ENCODE measurements at regions not wholly inside any gene's neighbourhood (a gene's known extent, or its start where the extent isn't known, plus 50 kb on each side); places are given as distances from the start of the nearest gene placed in this dataset.

DNA sequence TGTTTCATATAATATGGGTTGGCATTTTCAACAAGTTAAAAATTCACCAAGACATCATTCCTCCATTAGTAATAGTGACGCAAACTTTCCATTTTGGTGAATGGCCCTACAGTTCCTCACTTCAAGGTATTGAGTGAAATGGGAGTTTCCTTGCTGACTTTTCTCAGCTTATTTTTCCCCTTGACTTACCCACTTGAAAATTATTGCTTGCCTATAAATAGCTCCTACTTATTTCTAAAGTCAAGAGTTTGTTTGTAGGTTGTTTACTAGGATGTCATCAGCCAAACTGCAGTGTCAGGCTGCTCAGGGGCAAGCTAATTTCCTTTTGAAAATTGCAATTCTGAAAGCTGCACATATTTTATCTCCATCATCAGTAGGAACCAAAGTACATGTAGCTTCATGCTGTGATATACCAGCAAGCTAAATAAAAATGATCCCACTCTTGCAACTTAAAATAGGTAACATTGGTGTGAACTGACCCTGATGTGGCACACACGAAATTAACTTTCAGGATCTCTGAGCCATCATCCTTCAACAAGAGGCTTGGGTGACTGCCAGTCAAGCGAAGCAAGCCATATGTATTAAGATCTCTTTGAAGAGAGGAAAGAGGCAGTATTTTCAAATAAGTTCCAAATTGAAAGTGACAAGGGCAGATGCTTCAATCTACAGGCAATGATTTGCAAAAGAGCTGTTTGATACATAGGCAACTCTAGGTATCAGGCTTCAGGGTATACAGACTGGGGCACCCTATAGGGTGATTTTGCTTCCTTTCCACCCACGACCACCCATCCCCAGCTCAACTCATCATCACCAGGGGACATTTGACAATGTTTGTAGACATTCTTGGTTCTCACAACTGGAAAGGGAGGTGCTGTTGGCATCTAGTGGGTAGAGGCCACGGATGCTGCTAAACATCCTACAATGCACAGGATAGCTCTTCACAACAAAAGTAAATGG, 66.8 kb upstream of the RASGRP1 start:
- Histone ChIP-seq H4K20me1 (ENCODE audit: insufficient read depth, low read length) (no peaks in the 10 kb centered on the region), H3K79me2 (ENCODE audit: insufficient read depth, low read depth, low read length) (no peaks in the 10 kb centered on the region), H2AFZ (ENCODE audit: low read length) (peak overlapping the region; percentile 8; the same call in 1 of the 2 replicates), H3K4me3 (ENCODE audit: low read depth, low read length, poor library complexity, severe bottlenecking) (no peak overlapping the region), H3K9me3 (ENCODE audit: low read length) (no peaks in the 10 kb centered on the region), H3K4me1 (ENCODE audit: insufficient read depth, low read length, poor library complexity, severe bottlenecking) (peaks cover 6% of the 10 kb centered on the region), H3K36me3 (ENCODE audit: insufficient read depth, low read length) (no peaks in the 10 kb centered on the region), H3K9me2 (ENCODE audit: insufficient read depth, low read length) (no peaks in the 10 kb centered on the region), H3K27ac (ENCODE audit: low read depth, low read length, poor library complexity, severe bottlenecking) (no peak overlapping the region), H3K4me2 (ENCODE audit: low read length) (no peak overlapping the region)
- TF ChIP-seq CTCF (conservative IDR thresholded peaks at IDR 0.05; ENCODE audit: low read length) = no peak
- no peak for TF ChIP-seq EZH2phosphoT487 (IDR thresholded peaks at IDR 0.05; ENCODE audit: borderline replicate concordance, low read depth, low read length)
- no TSS peak for BruUV-seq (replicated peaks)
- intact Hi-C loops (cut with micrococcal nuclease; ENCODE audit: unreplicated experiment) = loop anchor here (5.0 kb wide), 1 partner anchor 54 kb away; no protein-coding TSS in a partner anchor
- ChIA-PET POLR2A (interaction anchor here (0.6 to 2.0 kb wide), 7 partner anchors 10 to 1312 kb away, joined by 3 to 7 read pairs (median 4); no protein-coding TSS in a partner anchor), CTCF (ENCODE audit: unreplicated experiment) (interaction anchor here (1.5 kb wide), 1 partner anchor 68 kb away, joined by 4 read pairs; no protein-coding TSS in a partner anchor)
- no peak for DNase-seq (ENCODE audit: low spot score)

DNA sequence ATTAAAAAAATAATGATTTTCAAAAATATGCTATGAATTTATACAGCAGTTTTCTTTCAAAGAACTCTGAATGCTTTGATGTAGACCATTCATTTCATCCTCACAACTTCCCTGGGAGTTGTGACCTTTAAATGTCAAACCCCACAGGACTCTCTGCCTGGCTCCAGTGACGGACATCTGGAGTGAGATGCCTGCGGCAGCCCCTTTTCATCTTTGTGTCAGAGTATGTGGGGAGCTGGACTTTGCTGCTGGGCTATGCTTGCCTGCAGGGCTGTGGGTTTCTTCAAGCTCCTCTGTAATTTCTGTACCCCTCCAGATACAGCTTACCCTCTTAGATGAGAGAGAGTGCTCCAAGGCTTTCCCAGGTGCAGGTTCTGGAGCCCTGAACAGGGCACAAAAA, 70.6 kb upstream of the RASGRP1 start:
- intact Hi-C loops (cut with micrococcal nuclease; ENCODE audit: unreplicated experiment) = no loop called here
- TF ChIP-seq CTCF (conservative IDR thresholded peaks at IDR 0.05; ENCODE audit: low read length) (no peak), EZH2phosphoT487 (IDR thresholded peaks at IDR 0.05; ENCODE audit: borderline replicate concordance, low read depth, low read length) (no peak)
- POLR2A ChIA-PET = no interaction called here

GRCh38 chr15:38636597-38636996, 72.0 kb upstream of the RASGRP1 start:
- Histone ChIP-seq H4K20me1 (ENCODE audit: insufficient read depth, low read length) (no peaks in the 10 kb centered on the region), H3K36me3 (ENCODE audit: insufficient read depth, low read length) (no peaks in the 10 kb centered on the region), H3K27ac (ENCODE audit: low read depth, low read length, poor library complexity, severe bottlenecking) (no peak overlapping the region), H3K9me2 (ENCODE audit: insufficient read depth, low read length) (no peaks in the 10 kb centered on the region), H2AFZ (ENCODE audit: low read length) (no peak overlapping the region), H3K4me3 (ENCODE audit: low read depth, low read length, poor library complexity, severe bottlenecking) (no peak overlapping the region), H3K4me1 (ENCODE audit: insufficient read depth, low read length, poor library complexity, severe bottlenecking) (peaks cover 13% of the 10 kb centered on the region), H3K9me3 (ENCODE audit: low read length) (no peaks in the 10 kb centered on the region), H3K4me2 (ENCODE audit: low read length) (no peak overlapping the region), H3K79me2 (ENCODE audit: insufficient read depth, low read depth, low read length) (no peaks in the 10 kb centered on the region)
- intact Hi-C loops (cut with micrococcal nuclease; ENCODE audit: unreplicated experiment) = no loop called here
- ChIA-PET CTCF (ENCODE audit: unreplicated experiment) (no interaction called here), POLR2A (interaction anchor here (0.8 to 0.9 kb wide), 2 partner anchors 23 to 29 kb away, joined by 3 read pairs; no protein-coding TSS in a partner anchor)
- no peak for DNase-seq (ENCODE audit: low spot score)
- no TSS peak for BruUV-seq (replicated peaks)
- TF ChIP-seq EZH2phosphoT487 (IDR thresholded peaks at IDR 0.05; ENCODE audit: borderline replicate concordance, low read depth, low read length) (no peak), CTCF (conservative IDR thresholded peaks at IDR 0.05; ENCODE audit: low read length) (no peak)

More for the DNA sequence above, 70.6 kb upstream of the RASGRP1 start:
- CTCF ChIA-PET (ENCODE audit: unreplicated experiment) = no interaction called here
- Histone ChIP-seq H4K20me1 (ENCODE audit: insufficient read depth, low read length) (no peaks in the 10 kb centered on the region), H3K27ac (ENCODE audit: low read depth, low read length, poor library complexity, severe bottlenecking) (no peak overlapping the region), H2AFZ (ENCODE audit: low read length) (no peak overlapping the region), H3K4me2 (ENCODE audit: low read length) (no peak overlapping the region), H3K79me2 (ENCODE audit: insufficient read depth, low read depth, low read length) (no peaks in the 10 kb centered on the region), H3K36me3 (ENCODE audit: insufficient read depth, low read length) (no peaks in the 10 kb centered on the region), H3K9me3 (ENCODE audit: low read length) (no peaks in the 10 kb centered on the region), H3K4me3 (ENCODE audit: low read depth, low read length, poor library complexity, severe bottlenecking) (no peak overlapping the region), H3K4me1 (ENCODE audit: insufficient read depth, low read length, poor library complexity, severe bottlenecking) (peaks cover 16% of the 10 kb centered on the region), H3K9me2 (ENCODE audit: insufficient read depth, low read length) (no peaks in the 10 kb centered on the region)
- no peak for DNase-seq (ENCODE audit: low spot score)
- no TSS peak for BruUV-seq (replicated peaks)

All from OCI-LY7 (cell line).